ENCODE measurements at regions not wholly inside any gene's neighbourhood (a gene's known extent, or its start where the extent isn't known, plus 50 kb on each side); places are given as distances from the start of the nearest gene placed in this dataset.
"Not testable (repeated sequence)": the region's sequence is repeated elsewhere in the genome, so short reads cannot be mapped to it uniquely, and the experiment has no call there.

DNA sequence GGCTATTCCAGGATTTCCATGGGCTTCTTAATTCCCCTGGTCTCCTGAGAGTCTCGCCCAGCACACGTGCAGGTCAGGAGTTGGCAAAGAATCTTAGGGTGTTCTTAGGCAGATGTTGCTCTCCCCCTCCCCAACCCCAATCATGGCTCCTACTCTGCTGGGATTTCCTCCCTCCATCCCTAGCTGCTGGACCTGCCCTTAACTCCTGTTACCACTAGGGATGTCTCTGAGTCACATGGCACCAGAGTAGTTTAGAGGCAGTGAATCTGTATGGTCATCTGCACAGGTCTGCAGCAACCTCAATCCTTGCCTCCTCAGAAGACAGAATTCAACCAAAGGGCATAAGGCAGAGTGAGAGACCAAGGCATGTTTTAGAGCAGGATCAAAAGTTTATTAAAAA lies 51.8 kb upstream of the CHST3 start:
- no peaks in the 10 kb centered on the region for H3K27me3 Mint-ChIP-seq
- no peak for ATAC-seq
- peaks cover 5% of the 10 kb centered on the region for H3K9me3 Mint-ChIP-seq
- H3K36me3 Mint-ChIP-seq, result peaks cover 8% of the 10 kb centered on the region
- H3K4me3 Mint-ChIP-seq, result no peak overlapping the region
- peaks cover 16% of the 10 kb centered on the region for H3K4me1 Mint-ChIP-seq
- no peak overlapping the region for H3K27ac Mint-ChIP-seq

DNA sequence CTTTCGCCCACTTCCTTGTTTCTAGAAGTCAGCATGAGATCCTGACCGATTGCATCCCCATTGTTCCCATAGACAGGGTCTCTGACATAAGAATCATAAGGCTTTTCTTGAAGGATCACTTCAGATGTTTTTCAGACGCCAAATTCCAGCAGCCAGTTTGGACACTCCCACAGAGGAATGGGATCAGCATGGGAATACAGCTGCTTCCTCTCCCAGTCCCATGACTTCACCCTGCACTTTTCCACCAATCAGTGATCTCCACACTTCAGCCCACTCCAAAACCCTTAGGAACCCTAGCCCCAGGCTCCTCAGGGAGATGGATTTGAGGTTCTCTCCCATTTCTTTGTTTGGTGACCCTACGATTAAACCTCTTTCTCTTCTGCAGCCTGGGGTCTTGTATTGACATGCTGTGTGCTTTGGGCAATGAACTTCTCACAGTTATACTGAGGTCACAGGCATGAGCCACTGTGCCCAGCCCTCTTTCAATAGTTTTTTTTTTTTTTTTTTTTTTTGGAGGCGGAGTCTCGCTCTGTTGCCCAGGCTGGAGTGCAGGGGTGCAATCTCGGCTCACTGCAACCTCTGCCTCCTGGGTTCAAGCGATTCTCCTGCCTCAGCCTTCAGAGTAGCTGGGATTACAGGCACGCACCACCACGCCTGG lies 52.8 kb upstream of the CHST3 start:
- H3K27ac Mint-ChIP-seq, result no peak overlapping the region
- peaks cover 16% of the 10 kb centered on the region for H3K4me1 Mint-ChIP-seq

GRCh38 chr10:71909399-71910083 lies 54.7 kb upstream of the CHST3 start:
- Mint-ChIP-seq H3K27ac (peak overlapping the region; percentile 77), H3K27me3 (no peaks in the 10 kb centered on the region), H3K9me3 (peaks cover 5% of the 10 kb centered on the region), H3K4me3 (no peak overlapping the region), H3K4me1 (peaks cover 16% of the 10 kb centered on the region), H3K36me3 (peaks cover 8% of the 10 kb centered on the region)
- no peak for ATAC-seq

More for the DNA sequence above, 52.8 kb upstream of the CHST3 start:
- ATAC-seq, result no peak
- H3K9me3 Mint-ChIP-seq, result peaks cover 5% of the 10 kb centered on the region
- H3K36me3 Mint-ChIP-seq, result peaks cover 8% of the 10 kb centered on the region
- H3K4me3 Mint-ChIP-seq, result no peak overlapping the region
- H3K27me3 Mint-ChIP-seq, result no peaks in the 10 kb centered on the region

DNA sequence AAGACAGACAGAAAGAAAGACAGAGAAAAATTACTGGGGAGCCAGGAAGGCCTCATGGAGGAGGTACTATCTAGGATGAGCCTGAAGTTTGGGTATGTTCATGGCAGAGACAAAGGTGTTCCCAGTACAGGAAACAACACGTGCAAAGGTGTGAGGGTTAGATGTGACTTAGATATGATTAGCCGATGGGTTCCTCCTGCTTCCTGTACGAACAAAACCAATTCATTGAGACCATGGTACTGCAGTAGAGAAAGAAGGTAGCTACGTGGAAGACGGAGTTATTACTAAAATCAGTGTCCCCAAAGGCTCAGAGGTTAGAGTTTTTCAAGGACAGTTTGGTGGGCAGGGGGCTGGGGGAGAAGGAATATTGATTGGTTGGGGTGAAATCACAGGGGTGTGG lies 55.2 kb upstream of the CHST3 start:
- Mint-ChIP-seq H3K27me3 (no peaks in the 10 kb centered on the region), H3K4me3 (no peak overlapping the region), H3K9me3 (peaks cover 5% of the 10 kb centered on the region), H3K4me1 (peaks cover 16% of the 10 kb centered on the region), H3K36me3 (peaks cover 8% of the 10 kb centered on the region), H3K27ac (peak overlapping the region; percentile 77)
- ATAC-seq, result no peak

- ATAC-seq, result no peak
- Mint-ChIP-seq H3K4me1 (peaks cover 18% of the 10 kb centered on the region), H3K27me3 (no peaks in the 10 kb centered on the region), H3K27ac (no peak overlapping the region), H3K36me3 (no peaks in the 10 kb centered on the region), H3K4me3 (no peak overlapping the region), H3K9me3 (no peaks in the 10 kb centered on the region)
These were observed 54.1 kb upstream of the PSAP start for GRCh38 chr10:71905164-71905563.

DNA sequence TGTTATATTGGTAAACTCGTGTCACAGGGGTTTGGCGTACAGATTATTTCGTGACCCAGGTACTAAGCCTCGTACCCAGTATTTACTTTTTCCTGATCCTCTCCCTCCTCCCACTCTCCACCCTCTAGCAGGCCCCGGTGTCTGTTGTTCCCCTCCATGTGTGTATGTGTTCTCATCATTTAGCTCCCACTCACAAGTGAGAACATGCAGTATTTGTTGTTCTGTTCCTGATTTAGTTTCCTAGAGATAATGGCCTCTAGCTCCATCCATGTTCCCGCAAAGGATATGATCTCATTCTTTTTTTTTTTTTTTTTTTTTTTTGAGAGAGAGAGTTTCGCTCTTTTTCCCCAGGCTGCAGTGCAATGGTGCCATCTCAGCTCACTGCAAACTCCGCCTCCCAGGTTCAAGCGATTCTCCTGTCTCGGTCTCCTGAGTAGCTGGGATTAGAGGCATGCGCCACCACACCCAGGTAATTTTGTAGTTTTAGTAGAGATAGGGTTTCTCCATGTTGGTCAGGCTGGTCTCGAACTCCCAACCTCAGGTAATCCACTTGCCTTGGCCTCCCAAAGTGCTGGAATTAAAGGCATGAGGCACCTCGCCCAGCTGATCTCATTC lies 52.7 kb upstream of the PSAP start:
- not testable (repeated sequence) for H3K9me3 Mint-ChIP-seq, H3K36me3 Mint-ChIP-seq, H3K27me3 Mint-ChIP-seq, ATAC-seq, H3K4me3 Mint-ChIP-seq, H3K27ac Mint-ChIP-seq
- H3K4me1 Mint-ChIP-seq, result peaks cover 17% of the 10 kb centered on the region

DNA sequence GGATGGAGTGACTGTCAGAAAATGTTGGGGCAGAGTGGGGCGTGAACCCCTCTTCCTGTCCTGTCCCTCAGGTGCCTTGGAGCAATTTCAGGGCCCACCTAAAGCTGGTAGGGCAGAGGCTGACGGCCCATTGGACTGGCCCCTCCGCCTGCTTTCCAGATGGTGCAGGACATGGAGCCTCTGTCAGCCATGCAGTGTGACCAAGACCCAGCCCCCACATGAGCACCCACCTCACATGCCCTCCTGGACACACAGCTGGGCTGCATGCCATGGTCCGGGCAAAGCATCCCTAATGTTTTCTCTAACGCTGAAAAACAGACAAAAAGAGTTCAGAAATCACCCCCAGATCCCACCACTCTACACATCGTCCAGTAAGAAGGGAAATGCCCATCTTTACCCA lies 51.3 kb upstream of the PSAP start:
- Mint-ChIP-seq H3K4me1 (peaks cover 14% of the 10 kb centered on the region), H3K36me3 (no peaks in the 10 kb centered on the region), H3K4me3 (no peak overlapping the region), H3K27ac (no peak overlapping the region), H3K9me3 (no peaks in the 10 kb centered on the region), H3K27me3 (no peaks in the 10 kb centered on the region)
- ATAC-seq, result no peak

Measured in stimulated activated memory B cell treated with anti-CD40 and anti-IgM and Interleukin-4, amounts not matched to agents 10 μg/mL and 1 μg/mL and 100 μg/mL, for 72 hours (primary cell).